KMS-11 (cell line): ENCODE measurements at regions not wholly inside any gene's neighbourhood (a gene's known extent, or its start where the extent isn't known, plus 50 kb on each side); places are given as distances from the start of the nearest gene placed in this dataset.

Experiments used
- H2AFZ ChIP-seq: fragments of 200-600 bp; sonication (generic); 2 replicates; pipeline ENCODE4 v1.6.1; 2016; ENCODE audit warnings: antibody characterized with exemption, mixed run types, low read depth
- H3K27ac ChIP-seq: fragments of 200-600 bp; sonication (generic); 2 replicates; pipeline ENCODE4 v1.6.1; 2016; ENCODE audit warnings: mild to moderate bottlenecking, mixed run types
- H3K27me3 ChIP-seq: fragments of 200-600 bp; sonication (generic); 2 replicates; pipeline ENCODE4 v1.6.1; 2017; ENCODE audit warnings: mild to moderate bottlenecking, low read depth, mixed run types, moderate library complexity; ENCODE audit not compliant: insufficient read depth
- H3K36me3 ChIP-seq: fragments of 200-600 bp; sonication (generic); 2 replicates; pipeline ENCODE4 v1.6.1; 2017; ENCODE audit warnings: mild to moderate bottlenecking, mixed run types; ENCODE audit not compliant: insufficient read depth
- H3K4me1 ChIP-seq: fragments of 200-600 bp; sonication (generic); 2 replicates; pipeline ENCODE4 v1.6.1; 2016; ENCODE audit warnings: mild to moderate bottlenecking, low read depth, mixed run types; ENCODE audit not compliant: poor library complexity, severe bottlenecking
- H3K4me2 ChIP-seq: fragments of 200-600 bp; sonication (generic); 2 replicates; pipeline ENCODE4 v1.7.0; 2016; ENCODE audit warnings: mild to moderate bottlenecking, mixed run types
- H3K4me3 ChIP-seq: fragments of 200-600 bp; sonication (generic); IDR thresholded peaks from 2 replicates; pipeline ENCODE4 v1.6.1; 2017; ENCODE audit warnings: low read depth, low read length, mixed read lengths; ENCODE audit not compliant: insufficient read depth
- H3K79me2 ChIP-seq: fragments of 200-600 bp; sonication (generic); 2 replicates; pipeline ENCODE4 v1.6.1; 2016; ENCODE audit warnings: low read depth, mixed run types; ENCODE audit not compliant: insufficient read depth
- H3K9ac ChIP-seq: fragments of 200-600 bp; sonication (generic); 2 replicates; pipeline ENCODE4 v1.6.1; 2016; ENCODE audit warnings: mild to moderate bottlenecking, mixed run types
- H4K20me1 ChIP-seq: fragments of 200-600 bp; sonication (generic); 2 replicates; pipeline ENCODE4 v1.6.1; 2016; ENCODE audit warnings: mild to moderate bottlenecking, mixed run types; ENCODE audit not compliant: insufficient read depth
- TF ChIP-seq, protein P1 (sequence below): fragments of 200-600 bp; sonication (generic); conservative IDR thresholded peaks from 2 replicates; pipeline ENCODE4 v1.6.1; 2017; ENCODE audit warnings: low read depth, mild to moderate bottlenecking, antibody characterized with exemption, low read length, moderate library complexity, mixed read lengths

DNA sequence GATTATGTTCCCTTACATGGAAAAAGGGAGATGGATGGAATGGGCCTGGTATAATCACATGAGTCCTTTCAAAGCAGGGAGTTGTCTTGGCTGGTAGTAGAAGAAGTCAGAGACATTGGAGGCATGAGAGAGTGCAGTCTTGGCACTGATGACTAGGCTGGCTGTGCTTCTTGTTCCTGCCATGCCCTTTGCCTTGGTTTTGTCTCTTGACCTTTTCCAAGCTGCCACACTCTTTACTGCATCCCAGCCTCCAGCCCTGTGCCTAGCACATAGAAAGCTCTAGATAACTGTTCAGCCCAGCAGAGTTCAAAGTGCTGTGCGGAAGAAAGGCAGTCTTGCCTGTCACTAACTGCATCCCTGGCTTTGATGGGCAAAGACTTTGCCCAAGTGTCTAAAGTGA lies 412.6 kb downstream of the PRDM2 start:
- H3K9ac ChIP-seq, result no peak overlapping the region
- TF ChIP-seq, protein P1, sequence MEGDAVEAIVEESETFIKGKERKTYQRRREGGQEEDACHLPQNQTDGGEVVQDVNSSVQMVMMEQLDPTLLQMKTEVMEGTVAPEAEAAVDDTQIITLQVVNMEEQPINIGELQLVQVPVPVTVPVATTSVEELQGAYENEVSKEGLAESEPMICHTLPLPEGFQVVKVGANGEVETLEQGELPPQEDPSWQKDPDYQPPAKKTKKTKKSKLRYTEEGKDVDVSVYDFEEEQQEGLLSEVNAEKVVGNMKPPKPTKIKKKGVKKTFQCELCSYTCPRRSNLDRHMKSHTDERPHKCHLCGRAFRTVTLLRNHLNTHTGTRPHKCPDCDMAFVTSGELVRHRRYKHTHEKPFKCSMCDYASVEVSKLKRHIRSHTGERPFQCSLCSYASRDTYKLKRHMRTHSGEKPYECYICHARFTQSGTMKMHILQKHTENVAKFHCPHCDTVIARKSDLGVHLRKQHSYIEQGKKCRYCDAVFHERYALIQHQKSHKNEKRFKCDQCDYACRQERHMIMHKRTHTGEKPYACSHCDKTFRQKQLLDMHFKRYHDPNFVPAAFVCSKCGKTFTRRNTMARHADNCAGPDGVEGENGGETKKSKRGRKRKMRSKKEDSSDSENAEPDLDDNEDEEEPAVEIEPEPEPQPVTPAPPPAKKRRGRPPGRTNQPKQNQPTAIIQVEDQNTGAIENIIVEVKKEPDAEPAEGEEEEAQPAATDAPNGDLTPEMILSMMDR, result no peak
- no peaks in the 10 kb centered on the region for H3K4me1 ChIP-seq
- H2AFZ ChIP-seq, result no peak overlapping the region
- H3K4me3 ChIP-seq, result no peak overlapping the region
- no peak overlapping the region for H3K27ac ChIP-seq
- no peak overlapping the region for H3K4me2 ChIP-seq
- no peaks in the 10 kb centered on the region for H4K20me1 ChIP-seq
- H3K79me2 ChIP-seq, result no peaks in the 10 kb centered on the region
- H3K27me3 ChIP-seq, result no peaks in the 10 kb centered on the region
- no peaks in the 10 kb centered on the region for H3K36me3 ChIP-seq

GRCh38 chr1:14113271-14113670 lies 413.3 kb downstream of the PRDM2 start:
- H2AFZ ChIP-seq, result no peak overlapping the region
- H3K27ac ChIP-seq, result no peak overlapping the region
- TF ChIP-seq, protein P1, result no peak
- no peak overlapping the region for H3K4me3 ChIP-seq
- no peaks in the 10 kb centered on the region for H3K27me3 ChIP-seq
- no peak overlapping the region for H3K9ac ChIP-seq
- H3K36me3 ChIP-seq, result no peaks in the 10 kb centered on the region
- no peaks in the 10 kb centered on the region for H3K4me1 ChIP-seq
- H3K4me2 ChIP-seq, result no peak overlapping the region
- no peaks in the 10 kb centered on the region for H3K79me2 ChIP-seq
- H4K20me1 ChIP-seq, result no peaks in the 10 kb centered on the region

GRCh38 chr1:14113841-14114567 lies 414.0 kb downstream of the PRDM2 start:
- TF ChIP-seq, protein P1, result peak; percentile 35
- Histone ChIP-seq H3K4me3 (no peak overlapping the region), H3K4me1 (no peaks in the 10 kb centered on the region), H3K27me3 (no peaks in the 10 kb centered on the region), H3K27ac (no peak overlapping the region), H3K9ac (no peak overlapping the region), H3K4me2 (no peak overlapping the region), H2AFZ (no peak overlapping the region), H4K20me1 (no peaks in the 10 kb centered on the region), H3K36me3 (no peaks in the 10 kb centered on the region), H3K79me2 (no peaks in the 10 kb centered on the region)

DNA sequence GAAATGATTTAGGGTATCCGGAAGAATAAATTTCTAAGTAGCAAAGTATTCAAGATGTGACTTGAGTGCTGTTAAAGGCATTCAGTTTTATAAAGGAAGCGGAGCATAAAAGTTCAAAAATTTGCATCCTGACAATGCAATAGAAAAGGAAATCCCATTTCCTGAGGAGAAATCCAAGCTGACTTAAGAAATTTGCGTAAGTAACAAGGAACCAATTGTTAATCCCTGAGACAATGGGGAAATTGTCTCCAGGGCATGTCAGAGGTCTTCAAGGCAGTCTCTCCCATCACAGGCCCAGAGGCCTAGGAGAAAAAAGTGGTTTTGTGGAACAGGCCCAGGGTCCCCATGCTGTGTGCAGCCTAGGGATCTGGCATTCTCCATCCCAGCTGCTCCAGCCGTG lies 416.0 kb downstream of the PRDM2 start:
- H3K4me3 ChIP-seq, result no peak overlapping the region
- no peak overlapping the region for H3K4me2 ChIP-seq
- H3K9ac ChIP-seq, result no peak overlapping the region
- TF ChIP-seq, protein P1, result no peak
- H3K4me1 ChIP-seq, result no peaks in the 10 kb centered on the region
- H2AFZ ChIP-seq, result no peak overlapping the region
- no peaks in the 10 kb centered on the region for H4K20me1 ChIP-seq
- no peaks in the 10 kb centered on the region for H3K27me3 ChIP-seq
- no peaks in the 10 kb centered on the region for H3K79me2 ChIP-seq
- no peak overlapping the region for H3K27ac ChIP-seq
- H3K36me3 ChIP-seq, result no peaks in the 10 kb centered on the region
